Hepatocyte (in vitro differentiated cells): ENCODE measurements at regions not wholly inside any gene's neighbourhood (a gene's known extent, or its start where the extent isn't known, plus 50 kb on each side); places are given as distances from the start of the nearest gene placed in this dataset.
"Not testable (repeated sequence)": the region's sequence is repeated elsewhere in the genome, so short reads cannot be mapped to it uniquely, and the experiment has no call there.

Experiments used
- CTCF ChIP-seq: fragments of 200-600 bp; sonication (generic); IDR thresholded peaks from 2 replicates; pipeline ENCODE4 v1.5.1; 2016; ENCODE audit warnings: antibody characterized with exemption, mild to moderate bottlenecking; ENCODE audit not compliant: poor library complexity
- EZH2phosphoT487 ChIP-seq: fragments of 200-600 bp; sonication (generic); IDR thresholded peaks from one replicate; pipeline ENCODE4 v1.6.1; 2018; ENCODE audit warnings: antibody characterized with exemption, mild to moderate bottlenecking, low read depth, moderate library complexity; ENCODE audit not compliant: unreplicated experiment, severe bottlenecking

- TF ChIP-seq CTCF, EZH2phosphoT487: not testable (repeated sequence)
Observed at GRCh38 chr1:157372311-157372710, 180.0 kb downstream of the FCRL5 start.
